ENCODE measurements at regions not wholly inside any gene's neighbourhood (a gene's known extent, or its start where the extent isn't known, plus 50 kb on each side); places are given as distances from the start of the nearest gene placed in this dataset.
"Not testable (repeated sequence)": the region's sequence is repeated elsewhere in the genome, so short reads cannot be mapped to it uniquely, and the experiment has no call there.

DNA sequence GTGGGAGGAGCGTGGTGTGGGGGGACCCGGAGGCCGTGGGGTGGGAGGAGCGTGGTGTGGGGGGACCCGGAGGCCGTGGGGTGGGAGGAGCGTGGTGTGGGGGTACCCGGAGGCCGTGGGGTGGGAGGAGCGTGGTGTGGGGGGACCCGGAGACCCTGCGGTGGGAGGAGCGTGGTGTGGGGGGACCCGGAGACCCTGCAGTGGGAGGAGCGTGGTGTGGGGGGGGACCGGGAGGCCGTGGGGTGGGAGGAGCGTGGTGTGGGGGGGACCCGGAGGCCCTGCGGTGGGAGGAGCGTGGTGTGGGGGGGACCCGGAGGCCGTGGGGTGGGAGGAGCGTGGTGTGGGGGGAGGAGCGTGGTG is 203.5 kb downstream of the DLL1 start:
- not testable (repeated sequence) for H3K27ac ChIP-seq (ENCODE audit: low read depth, low read length); H3K27me3 ChIP-seq (ENCODE audit: insufficient read depth, low read length); H3K79me2 ChIP-seq (ENCODE audit: control insufficient read depth, insufficient read depth, low read length, unreplicated experiment); H2AFZ ChIP-seq (ENCODE audit: low read length, unreplicated experiment); H3K4me3 ChIP-seq (ENCODE audit: low read depth, low read length); H3K4me1 ChIP-seq (ENCODE audit: control insufficient read depth, insufficient read depth, low read length, unreplicated experiment); H3K36me3 ChIP-seq (ENCODE audit: insufficient read depth, low read length)

GRCh38 chr6:170086639-170087420 is 204.0 kb downstream of the DLL1 start:
- Histone ChIP-seq H3K79me2 (ENCODE audit: control insufficient read depth, insufficient read depth, low read length, unreplicated experiment) (no peaks in the 10 kb centered on the region), H3K27me3 (ENCODE audit: insufficient read depth, low read length) (no peaks in the 10 kb centered on the region), H3K4me1 (ENCODE audit: control insufficient read depth, insufficient read depth, low read length, unreplicated experiment) (no peaks in the 10 kb centered on the region), H2AFZ (ENCODE audit: low read length, unreplicated experiment) (no peak overlapping the region), H3K4me3 (ENCODE audit: low read depth, low read length) (no peak overlapping the region), H3K27ac (ENCODE audit: low read depth, low read length) (no peak overlapping the region), H3K36me3 (ENCODE audit: insufficient read depth, low read length) (no peaks in the 10 kb centered on the region)

DNA sequence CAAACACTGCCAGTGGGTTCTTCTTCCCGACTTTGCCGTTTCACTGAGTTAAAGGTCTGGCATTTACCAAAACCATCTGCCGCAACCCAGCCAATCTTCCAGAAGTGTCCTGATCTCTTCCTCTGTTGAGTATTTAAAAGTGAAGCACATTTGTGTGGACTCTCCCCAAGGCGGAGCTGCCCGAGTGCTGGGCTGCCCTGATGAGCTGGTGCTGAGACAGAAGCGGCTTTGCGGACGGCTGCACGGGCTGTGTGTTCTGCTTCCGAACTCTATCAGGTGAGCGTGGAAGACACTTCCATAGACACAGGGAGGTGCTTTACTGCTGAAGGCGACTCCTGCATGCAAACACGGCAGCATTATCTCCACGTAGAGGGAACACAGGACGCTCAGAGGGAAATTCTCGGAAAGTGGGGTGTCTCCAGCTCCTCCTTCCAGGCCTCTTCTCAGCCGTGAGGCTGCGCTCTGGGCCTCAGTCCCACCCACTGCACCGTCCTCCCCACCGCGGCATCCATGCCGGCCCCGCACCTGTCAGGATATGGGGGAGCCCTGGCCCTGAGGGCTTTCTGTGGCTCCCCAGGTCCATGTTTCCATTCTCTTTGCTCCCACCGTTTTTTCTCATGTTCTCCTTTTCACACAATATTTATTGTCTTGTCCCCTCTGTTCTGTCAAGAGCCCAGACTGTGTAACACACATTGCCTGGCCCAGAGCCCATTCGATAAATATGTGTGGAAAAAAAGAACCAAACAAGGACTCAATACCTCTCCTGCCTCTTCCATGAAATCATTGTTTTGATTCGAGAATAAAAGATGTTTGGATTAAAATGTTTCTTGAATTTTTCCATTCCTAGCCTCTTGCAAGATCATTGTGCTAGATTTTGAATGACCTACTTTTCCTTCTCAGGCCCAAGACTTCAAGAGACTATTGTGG is 205.1 kb downstream of the DLL1 start:
- no peak overlapping the region for H3K4me3 ChIP-seq (ENCODE audit: low read depth, low read length)
- H3K4me1 ChIP-seq (ENCODE audit: control insufficient read depth, insufficient read depth, low read length, unreplicated experiment), result no peaks in the 10 kb centered on the region
- H2AFZ ChIP-seq (ENCODE audit: low read length, unreplicated experiment), result no peak overlapping the region
- H3K27me3 ChIP-seq (ENCODE audit: insufficient read depth, low read length), result no peaks in the 10 kb centered on the region
- H3K27ac ChIP-seq (ENCODE audit: low read depth, low read length), result no peak overlapping the region
- H3K36me3 ChIP-seq (ENCODE audit: insufficient read depth, low read length), result no peaks in the 10 kb centered on the region
- no peaks in the 10 kb centered on the region for H3K79me2 ChIP-seq (ENCODE audit: control insufficient read depth, insufficient read depth, low read length, unreplicated experiment)

DNA sequence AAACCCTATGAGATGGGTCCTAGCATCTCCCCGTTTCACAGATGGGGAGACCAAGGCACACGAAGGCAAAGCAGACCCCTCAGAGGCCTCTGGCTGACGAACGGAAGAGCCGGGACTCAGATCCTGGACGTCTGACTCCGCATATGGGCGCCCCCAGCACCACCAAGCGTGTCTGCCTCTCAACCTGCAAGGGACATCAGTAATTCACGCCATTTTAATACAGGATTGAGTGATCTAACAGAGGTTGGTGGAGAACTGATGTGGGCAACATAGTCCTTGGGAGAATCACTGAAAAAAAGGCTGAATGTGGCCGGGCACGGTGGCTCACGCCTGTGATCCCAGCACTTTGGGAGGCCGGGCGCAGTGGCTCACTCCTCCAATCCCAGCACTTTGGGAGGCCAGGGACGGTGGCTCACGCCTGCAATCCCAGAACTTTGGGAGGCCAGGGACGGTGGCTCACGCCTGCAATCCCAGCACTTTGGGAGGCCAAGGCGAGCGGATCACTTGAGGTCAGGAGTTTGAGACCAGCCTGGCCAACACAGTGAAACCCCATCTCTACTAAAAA is 206.6 kb downstream of the DLL1 start:
- Histone ChIP-seq H3K79me2 (ENCODE audit: control insufficient read depth, insufficient read depth, low read length, unreplicated experiment) (no peaks in the 10 kb centered on the region), H3K4me1 (ENCODE audit: control insufficient read depth, insufficient read depth, low read length, unreplicated experiment) (no peaks in the 10 kb centered on the region), H2AFZ (ENCODE audit: low read length, unreplicated experiment) (no peak overlapping the region), H3K27me3 (ENCODE audit: insufficient read depth, low read length) (no peaks in the 10 kb centered on the region), H3K27ac (ENCODE audit: low read depth, low read length) (no peak overlapping the region), H3K36me3 (ENCODE audit: insufficient read depth, low read length) (no peaks in the 10 kb centered on the region), H3K4me3 (ENCODE audit: low read depth, low read length) (no peak overlapping the region)

- H3K36me3 ChIP-seq (ENCODE audit: insufficient read depth, low read length), result no peaks in the 10 kb centered on the region
- no peak overlapping the region for H3K4me3 ChIP-seq (ENCODE audit: low read depth, low read length)
Observed at GRCh38 chr6:170083236-170084051, 207.4 kb downstream of the DLL1 start.

GRCh38 chr6:170082531-170083187 is 208.2 kb downstream of the DLL1 start:
- Histone ChIP-seq H3K4me3 (ENCODE audit: low read depth, low read length) (no peak overlapping the region), H3K79me2 (ENCODE audit: control insufficient read depth, insufficient read depth, low read length, unreplicated experiment) (no peaks in the 10 kb centered on the region), H2AFZ (ENCODE audit: low read length, unreplicated experiment) (no peak overlapping the region), H3K27ac (ENCODE audit: low read depth, low read length) (no peak overlapping the region), H3K4me1 (ENCODE audit: control insufficient read depth, insufficient read depth, low read length, unreplicated experiment) (no peaks in the 10 kb centered on the region), H3K27me3 (ENCODE audit: insufficient read depth, low read length) (no peaks in the 10 kb centered on the region), H3K36me3 (ENCODE audit: insufficient read depth, low read length) (no peaks in the 10 kb centered on the region)

More at GRCh38 chr6:170083236-170084051, 207.4 kb downstream of the DLL1 start:
- Histone ChIP-seq H3K79me2 (ENCODE audit: control insufficient read depth, insufficient read depth, low read length, unreplicated experiment) (no peaks in the 10 kb centered on the region), H3K27ac (ENCODE audit: low read depth, low read length) (no peak overlapping the region), H2AFZ (ENCODE audit: low read length, unreplicated experiment) (no peak overlapping the region), H3K27me3 (ENCODE audit: insufficient read depth, low read length) (no peaks in the 10 kb centered on the region), H3K4me1 (ENCODE audit: control insufficient read depth, insufficient read depth, low read length, unreplicated experiment) (no peaks in the 10 kb centered on the region)

- Histone ChIP-seq H3K27ac (ENCODE audit: low read depth, low read length) (no peak overlapping the region), H3K79me2 (ENCODE audit: control insufficient read depth, insufficient read depth, low read length, unreplicated experiment) (no peaks in the 10 kb centered on the region), H2AFZ (ENCODE audit: low read length, unreplicated experiment) (no peak overlapping the region), H3K27me3 (ENCODE audit: insufficient read depth, low read length) (no peaks in the 10 kb centered on the region), H3K4me3 (ENCODE audit: low read depth, low read length) (no peak overlapping the region), H3K36me3 (ENCODE audit: insufficient read depth, low read length) (no peaks in the 10 kb centered on the region), H3K4me1 (ENCODE audit: control insufficient read depth, insufficient read depth, low read length, unreplicated experiment) (no peaks in the 10 kb centered on the region)
Observed at GRCh38 chr6:170082067-170082466, 208.8 kb downstream of the DLL1 start.

GRCh38 chr6:170081556-170081955 is 209.3 kb downstream of the DLL1 start:
- Histone ChIP-seq H3K4me1 (ENCODE audit: control insufficient read depth, insufficient read depth, low read length, unreplicated experiment) (no peaks in the 10 kb centered on the region), H3K4me3 (ENCODE audit: low read depth, low read length) (no peak overlapping the region), H2AFZ (ENCODE audit: low read length, unreplicated experiment) (no peak overlapping the region), H3K27ac (ENCODE audit: low read depth, low read length) (no peak overlapping the region), H3K79me2 (ENCODE audit: control insufficient read depth, insufficient read depth, low read length, unreplicated experiment) (no peaks in the 10 kb centered on the region), H3K27me3 (ENCODE audit: insufficient read depth, low read length) (no peaks in the 10 kb centered on the region), H3K36me3 (ENCODE audit: insufficient read depth, low read length) (no peaks in the 10 kb centered on the region)

DNA sequence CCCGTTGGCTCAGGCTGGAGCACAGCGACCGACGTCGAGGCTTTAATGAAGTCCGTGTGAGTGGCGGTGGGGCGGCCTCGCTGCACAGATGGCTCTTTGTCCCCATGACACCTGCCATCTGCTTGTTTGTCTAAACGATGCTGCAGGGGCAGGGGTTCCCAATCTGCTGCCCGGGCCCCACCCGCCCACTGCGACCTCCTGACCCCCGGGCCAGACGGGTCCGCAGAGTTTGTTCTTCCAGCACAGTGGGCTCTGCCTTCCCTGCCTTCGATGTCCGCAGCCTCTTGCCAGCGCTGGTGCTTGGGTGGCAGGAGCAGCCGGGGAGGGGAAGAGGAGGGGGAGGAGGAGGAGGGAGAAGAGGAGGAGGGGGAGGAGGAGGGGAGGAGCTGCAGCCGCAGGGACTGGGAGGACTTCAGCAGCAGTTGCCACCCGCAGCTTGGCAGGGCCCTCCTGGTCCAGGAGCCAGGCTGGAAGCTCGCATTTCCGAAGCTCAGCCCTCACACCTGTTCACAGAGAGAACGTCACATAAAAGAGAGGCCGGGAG is 210.0 kb downstream of the DLL1 start:
- no peaks in the 10 kb centered on the region for H3K79me2 ChIP-seq (ENCODE audit: control insufficient read depth, insufficient read depth, low read length, unreplicated experiment)
- H3K27ac ChIP-seq (ENCODE audit: low read depth, low read length), result no peak overlapping the region
- H3K4me3 ChIP-seq (ENCODE audit: low read depth, low read length), result no peak overlapping the region
- no peaks in the 10 kb centered on the region for H3K4me1 ChIP-seq (ENCODE audit: control insufficient read depth, insufficient read depth, low read length, unreplicated experiment)
- H3K27me3 ChIP-seq (ENCODE audit: insufficient read depth, low read length), result no peaks in the 10 kb centered on the region
- no peak overlapping the region for H2AFZ ChIP-seq (ENCODE audit: low read length, unreplicated experiment)
- no peaks in the 10 kb centered on the region for H3K36me3 ChIP-seq (ENCODE audit: insufficient read depth, low read length)
